ENCODE measurements at regions not wholly inside any gene's neighbourhood (a gene's known extent, or its start where the extent isn't known, plus 50 kb on each side); places are given as distances from the start of the nearest gene placed in this dataset.

GRCh38 chr4:11702886-11703557 is 274.3 kb upstream of the HS3ST1 start (continued):
- TF ChIP-seq SP1 (IDR thresholded peaks at IDR 0.05; ENCODE audit: low read depth, low read length): no peak
